Islet precursor cell (in vitro differentiated cells): ENCODE measurements at regions not wholly inside any gene's neighbourhood (a gene's known extent, or its start where the extent isn't known, plus 50 kb on each side); places are given as distances from the start of the nearest gene placed in this dataset.
A peak's percentile ranks its signal among the peaks of the same experiment; 100 is the strongest.
"Not testable (repeated sequence)": the region's sequence is repeated elsewhere in the genome, so short reads cannot be mapped to it uniquely, and the experiment has no call there.

Experiments
- DNase-seq: peaks from one replicate; pipeline ENCODE4 v3.0.0-alpha.2; 2018

DNA sequence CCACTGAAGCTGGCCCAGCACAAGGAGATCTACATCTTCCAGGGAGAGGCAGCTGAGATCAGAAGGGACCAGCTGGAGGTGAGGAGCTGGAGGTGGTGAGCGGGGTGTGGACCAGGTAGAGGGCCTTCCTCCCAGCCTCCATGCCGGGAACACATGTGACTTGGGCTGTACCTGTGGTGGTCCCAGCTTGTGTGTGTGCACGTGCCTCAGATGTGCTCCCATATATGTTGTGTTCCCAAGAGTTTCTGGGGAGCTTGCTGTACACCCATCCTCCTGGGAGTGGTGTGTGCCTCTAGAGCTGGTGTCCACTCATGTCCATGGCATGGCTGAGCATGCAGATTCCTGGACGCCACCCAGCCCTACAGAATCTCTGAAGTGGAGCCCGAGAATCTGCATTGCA lies 183.7 kb upstream of the AKAP13 start:
- DNase-seq, result not testable (repeated sequence)

DNA sequence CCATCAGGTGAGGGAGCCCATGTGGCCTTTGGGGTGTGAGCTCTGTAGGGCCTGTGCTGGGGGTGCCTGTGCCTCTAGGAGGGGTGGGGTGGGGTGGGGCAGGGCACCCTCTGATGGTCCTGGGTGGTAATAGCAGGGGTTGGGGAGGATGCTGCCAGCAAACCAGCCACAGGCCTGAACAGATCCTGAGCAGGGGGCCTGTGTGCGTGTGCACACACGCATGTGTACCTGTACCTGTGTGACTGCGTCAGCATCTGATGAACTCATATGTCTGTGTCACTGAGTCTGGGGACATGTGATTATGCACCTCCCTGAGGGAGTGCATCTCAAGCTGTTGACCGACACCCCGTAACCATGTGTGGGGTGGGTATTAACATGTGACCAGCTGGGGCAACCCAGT lies 182.8 kb upstream of the AKAP13 start:
- not testable (repeated sequence) for DNase-seq

DNA sequence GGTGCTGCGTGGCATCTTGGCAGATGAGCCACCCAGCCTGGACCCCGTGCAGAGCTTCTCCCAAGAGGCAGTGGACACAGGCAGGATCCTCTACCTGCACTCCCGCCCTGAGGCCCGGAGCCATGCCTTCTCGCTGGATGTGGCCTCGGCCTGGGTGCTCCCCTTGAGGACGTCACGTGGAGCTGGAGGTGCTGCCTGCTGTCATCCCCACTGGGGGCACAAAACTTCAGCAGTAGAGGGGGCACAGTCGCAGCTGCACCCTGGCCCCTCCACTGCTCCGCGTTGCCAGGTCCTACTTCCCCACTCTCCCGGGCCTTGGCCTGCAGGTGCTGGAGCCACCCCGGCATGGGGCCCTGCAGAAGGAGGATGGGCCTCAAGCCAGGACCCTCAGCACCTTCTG lies 182.0 kb upstream of the AKAP13 start:
- not testable (repeated sequence) for DNase-seq

DNA sequence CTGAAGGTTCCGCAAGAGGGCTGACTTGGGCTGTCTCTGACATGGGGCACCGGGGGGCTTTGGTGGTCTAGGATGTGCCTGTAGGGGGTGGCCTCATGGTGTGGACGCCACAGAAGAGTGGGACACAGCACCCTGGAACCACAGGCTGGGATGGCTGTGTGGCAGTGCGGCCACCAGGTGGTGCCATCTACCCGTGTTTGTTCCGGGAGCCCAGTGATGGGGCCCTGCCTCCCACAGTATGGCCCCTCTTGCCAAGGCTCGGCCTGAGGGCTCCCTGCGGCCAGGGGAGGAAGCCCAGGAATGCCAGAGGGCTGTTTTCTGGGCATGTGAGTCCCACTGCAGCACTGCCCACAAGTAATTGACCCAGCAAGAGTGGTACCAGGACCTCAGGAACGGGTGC lies 180.2 kb upstream of the AKAP13 start:
- not testable (repeated sequence) for DNase-seq

DNA sequence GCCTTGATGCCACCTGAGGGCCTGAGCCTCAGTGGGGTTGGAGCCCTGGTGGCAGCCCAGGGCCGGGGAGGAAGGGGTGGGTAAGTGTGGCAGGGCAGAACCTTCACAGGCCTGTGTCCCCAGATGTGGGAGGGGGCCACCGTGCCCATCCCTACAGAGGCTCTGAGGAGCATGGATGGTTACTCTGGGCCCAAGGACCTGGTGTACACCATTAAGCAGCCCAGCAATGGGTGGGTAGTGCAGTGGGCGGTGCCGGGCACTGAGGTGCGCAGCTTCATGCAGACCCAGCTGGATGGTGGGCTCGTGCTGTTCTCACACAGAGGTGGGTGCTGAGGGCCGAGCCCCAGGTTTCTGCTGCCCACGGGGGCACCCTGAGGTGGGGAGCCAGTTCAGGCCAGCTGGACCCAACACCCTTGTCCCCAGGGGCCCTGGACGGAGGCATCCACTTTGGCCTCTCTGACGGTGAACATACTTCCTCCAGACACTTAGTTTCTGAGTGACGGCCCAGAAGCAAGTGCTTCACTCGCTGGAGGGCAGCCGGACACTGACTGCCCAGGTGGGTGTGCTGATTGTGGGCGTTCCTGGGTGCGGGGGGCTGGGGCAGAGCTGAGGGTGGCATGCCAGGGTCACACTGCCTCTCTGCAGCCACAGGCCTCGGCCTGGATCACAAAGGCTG lies 179.1 kb upstream of the AKAP13 start:
- not testable (repeated sequence) for DNase-seq

DNA sequence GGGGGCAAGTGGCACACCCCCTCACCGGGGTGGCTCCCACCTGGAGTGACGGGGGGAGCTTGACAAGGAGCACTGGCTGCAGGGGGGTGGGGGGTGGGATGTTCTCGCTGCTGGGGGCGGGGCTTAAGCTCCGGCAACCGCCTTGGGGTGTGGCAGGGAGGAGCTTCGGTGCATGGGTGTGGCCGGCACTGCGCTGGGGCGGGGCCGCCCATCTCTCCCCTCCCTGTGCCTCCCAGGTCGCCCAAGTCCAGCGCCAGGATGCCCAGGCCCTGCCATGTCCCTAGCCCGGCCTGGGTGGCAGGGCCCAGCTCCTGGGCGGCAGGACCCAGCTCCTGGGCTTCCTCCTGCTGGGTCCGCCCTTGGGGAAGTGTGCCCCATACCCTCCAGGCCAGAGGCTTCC lies 175.9 kb upstream of the AKAP13 start:
- not testable (repeated sequence) for DNase-seq

DNA sequence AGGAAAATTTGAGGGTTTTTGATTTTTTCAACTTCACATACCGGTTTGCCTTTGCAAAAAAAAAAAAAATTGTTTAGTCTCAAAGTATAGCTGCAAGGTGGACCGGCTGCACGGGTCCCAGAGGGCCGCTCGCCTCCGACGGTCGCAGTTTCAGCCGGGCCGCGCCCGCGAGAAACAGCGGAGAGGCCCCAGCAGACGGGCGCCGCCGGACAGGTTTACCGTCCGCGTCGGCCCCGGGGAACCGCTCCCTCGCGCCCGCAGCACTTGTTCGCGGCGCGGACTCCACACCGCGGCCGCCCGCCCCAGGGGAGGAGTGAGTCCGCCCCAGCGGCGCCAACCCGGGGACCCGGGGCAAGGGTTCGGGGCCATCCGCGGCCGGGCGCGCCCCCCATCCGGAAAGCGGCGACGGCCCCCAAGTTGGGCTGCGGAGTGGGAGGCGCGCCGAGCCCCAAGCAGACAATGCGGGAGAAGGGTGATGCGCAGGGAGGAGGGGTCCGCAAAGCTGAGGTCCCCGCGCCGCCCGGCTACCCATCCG lies 146.5 kb upstream of the AKAP13 start:
- DNase-seq, result not testable (repeated sequence)

DNA sequence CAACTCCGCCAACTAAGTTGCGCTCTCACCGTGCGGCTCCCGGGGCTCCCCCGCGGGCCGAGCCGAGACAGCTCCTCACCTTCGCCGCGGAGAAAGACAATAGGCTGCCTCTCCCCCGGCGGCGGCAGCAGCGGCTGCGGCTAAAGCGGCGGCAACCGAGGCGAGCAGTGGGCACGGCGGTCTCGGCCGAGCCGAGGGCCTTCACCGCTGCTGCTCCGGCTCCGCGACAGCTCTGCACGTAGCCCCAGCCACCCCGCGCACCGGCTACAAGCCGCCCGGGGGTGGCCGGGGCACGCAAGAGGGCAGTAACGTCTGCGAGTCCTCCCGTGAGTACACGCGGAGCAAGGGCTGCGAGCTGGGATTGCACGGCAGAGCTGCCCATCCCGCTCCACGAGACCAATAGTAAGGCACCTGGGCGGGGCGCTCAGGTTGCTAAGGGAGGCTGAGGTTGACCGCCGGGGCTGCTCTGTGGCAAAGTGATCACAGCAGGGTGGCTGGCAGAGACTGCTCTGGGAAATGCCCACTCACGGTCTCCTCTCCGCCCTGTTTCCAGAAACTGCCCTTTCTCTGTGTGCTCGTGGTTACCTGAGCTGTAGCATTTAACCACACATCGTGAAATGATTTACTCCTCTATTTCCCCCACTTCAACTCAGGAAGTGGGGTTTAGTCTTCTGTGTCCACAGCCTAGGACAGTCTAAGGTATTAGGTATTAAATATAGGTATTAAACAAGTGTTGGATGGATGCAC lies 145.8 kb upstream of the AKAP13 start:
- DNase-seq, result not testable (repeated sequence)

DNA sequence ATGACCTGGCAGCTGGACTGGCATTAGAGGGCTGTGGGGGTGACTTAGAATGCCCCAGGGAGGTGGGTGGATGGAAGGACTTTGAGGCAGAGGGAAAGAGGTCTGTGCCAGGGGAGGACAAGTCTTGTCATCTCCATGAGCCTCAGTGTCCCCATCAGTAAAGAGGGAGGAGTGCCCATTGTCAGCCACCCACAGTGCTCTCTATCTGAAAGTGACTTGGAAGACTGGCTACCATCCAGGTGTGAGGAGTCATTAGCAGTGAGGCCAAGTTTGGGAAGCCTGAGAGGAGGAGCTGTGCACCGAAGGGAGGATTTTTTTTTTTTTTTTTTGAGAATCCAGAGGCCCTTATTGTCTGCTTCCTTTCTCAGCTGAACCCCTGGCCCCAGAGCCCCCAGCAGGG lies 136.3 kb upstream of the AKAP13 start:
- not testable (repeated sequence) for DNase-seq

DNA sequence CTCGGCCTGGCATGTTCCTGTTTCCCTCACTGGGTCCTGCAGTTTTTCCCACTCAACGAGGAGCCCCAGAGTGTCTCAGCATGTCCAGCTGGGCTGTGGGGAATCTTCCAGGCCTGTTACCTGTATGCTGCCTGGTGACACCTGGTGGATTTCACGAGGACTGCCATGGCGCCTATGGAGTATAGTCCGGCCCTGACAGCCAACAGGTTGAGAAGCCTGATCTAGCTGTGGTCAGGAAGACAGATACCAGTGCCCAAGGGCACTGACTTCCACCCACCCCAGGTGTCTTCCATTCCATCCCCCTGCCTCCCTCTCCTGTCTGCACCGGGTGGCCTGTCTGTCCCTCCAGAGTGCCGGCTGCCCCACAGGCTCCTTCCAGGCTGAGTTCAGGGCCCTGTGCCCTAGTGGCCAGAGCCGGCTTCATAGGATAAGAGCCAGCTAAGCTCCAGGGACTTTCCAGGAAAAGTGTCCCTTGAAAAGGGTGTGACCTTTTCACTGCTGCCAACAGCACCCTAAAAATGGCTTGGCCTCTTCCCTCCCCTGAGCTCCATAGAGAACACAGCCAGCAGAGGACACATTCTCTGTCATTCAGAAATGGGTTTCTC lies 129.4 kb upstream of the AKAP13 start:
- peak; percentile 84 for DNase-seq

DNA sequence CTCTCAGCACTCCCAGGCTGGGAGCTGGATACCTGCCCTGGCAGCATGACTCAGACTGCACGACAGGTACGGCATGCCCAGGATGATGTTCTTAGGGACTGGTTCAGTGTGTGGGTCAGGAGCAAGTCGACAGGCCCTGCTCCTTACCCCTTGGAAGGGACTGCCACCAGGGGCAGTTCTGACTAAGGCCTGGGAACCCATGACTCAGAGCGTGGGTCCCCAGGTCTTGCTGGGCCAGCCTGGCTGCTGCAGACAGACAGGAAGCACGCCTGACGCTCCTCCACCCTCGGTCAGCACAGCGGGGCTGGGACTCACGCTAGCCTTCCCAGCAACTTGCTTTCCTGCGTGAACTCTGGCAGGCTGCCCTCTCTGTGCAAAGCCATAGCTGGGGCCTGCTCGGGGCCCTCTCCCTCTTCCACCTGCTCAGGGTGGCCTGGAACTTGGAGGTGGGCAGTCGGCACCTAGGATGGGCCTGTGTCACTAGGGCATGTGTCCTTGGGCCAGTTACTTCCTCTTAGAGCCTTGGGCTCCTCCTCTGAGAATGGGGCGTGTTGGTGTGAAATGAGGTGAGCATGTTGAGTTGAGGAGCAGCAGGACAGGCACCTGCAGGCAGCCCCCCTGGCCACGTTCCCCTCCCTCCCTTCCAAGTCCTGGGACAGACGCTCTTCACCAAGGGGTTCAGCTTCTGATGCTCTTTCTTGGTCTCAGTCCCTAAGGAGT lies 127.0 kb upstream of the AKAP13 start:
- DNase-seq, result peak; percentile 64

DNA sequence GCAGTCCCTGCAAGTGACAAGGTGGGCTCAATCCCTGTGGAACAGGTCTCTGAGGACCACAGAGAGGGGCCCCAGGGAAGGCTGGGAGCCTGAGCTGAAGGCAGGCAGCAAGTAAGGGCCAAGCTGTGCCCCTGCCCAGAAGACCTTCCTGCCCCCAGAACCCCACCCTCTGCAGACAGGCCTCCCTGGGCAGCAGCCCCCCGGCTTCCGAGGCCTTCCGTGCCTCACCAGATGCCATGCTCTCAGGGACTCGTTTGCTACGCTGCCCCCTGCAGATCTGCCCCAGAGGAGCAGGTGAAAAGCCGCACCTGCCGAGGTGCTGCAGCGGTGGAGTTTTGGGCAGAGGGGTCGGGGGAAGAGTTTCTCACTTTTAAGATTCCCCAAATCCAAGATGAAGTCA lies 125.4 kb upstream of the AKAP13 start:
- peak; percentile 22 for DNase-seq

DNA sequence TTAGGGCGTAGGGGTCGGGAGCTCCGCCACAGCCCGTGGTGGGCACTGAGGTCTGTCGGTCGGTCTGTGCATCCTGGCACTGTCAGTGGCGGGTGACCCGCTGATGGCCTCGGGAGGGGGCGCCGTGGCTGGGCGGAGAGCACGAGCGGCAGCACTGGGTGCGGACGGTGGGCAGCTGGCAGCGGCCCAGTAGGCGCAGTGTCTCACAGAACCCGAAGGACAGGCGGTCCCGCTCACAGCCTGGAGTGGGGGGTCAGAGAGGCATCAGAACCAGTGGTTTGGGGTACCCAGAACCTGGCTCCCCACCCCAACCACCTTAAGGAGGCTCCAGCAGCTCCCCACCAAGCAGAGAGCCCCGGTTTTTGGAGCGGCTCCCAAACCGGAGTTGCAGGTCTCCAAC lies 124.9 kb upstream of the AKAP13 start:
- DNase-seq, result peak; percentile 29

DNA sequence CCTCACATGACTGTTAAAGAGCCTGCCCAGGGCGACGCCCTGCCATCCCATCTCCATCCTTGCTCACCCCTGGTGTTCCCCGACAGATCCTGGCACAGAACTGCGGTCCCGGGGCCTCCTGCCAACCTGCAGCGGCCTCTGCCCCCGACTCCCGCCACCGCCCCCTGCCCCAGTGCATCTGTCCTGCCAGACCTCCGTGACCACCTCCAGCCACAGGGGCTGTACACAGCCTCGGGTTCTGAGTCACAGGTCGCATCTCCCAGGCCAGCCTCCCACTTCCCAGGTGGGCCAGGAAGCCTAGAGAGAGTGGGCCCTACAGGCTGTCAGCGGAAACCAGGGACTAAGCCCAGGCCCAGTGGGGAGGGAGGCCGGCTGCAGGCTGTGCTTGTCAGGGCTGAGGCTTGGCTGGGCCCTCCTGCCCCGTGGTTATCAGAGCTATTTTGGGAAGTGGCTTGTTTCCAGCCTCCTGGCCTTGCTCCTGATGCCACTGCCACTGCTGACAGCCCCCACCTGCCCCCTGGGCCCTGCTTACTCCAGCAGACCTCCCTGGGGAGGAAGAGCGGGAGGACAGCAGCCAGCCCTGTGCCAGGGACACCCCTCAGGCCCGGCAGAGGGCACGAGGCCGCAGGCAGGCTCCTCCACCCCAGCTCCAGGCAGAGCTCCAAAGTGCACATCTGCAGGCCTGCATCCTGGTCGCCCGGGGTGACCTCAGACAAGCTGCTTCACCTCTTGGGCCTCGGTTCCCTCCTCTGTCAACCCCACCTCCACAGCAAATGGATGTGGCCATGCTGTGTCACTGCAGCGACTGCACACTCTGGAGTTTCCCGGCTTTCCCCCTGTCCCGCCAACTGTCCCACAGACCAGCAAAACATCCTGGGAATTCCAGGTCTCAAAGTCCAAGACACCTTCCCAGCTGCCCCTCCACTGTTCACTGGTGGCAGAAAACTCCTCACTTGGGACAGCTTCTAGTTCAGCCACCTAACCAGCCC lies 124.1 kb upstream of the AKAP13 start:
- DNase-seq, result peak; percentile 70

DNA sequence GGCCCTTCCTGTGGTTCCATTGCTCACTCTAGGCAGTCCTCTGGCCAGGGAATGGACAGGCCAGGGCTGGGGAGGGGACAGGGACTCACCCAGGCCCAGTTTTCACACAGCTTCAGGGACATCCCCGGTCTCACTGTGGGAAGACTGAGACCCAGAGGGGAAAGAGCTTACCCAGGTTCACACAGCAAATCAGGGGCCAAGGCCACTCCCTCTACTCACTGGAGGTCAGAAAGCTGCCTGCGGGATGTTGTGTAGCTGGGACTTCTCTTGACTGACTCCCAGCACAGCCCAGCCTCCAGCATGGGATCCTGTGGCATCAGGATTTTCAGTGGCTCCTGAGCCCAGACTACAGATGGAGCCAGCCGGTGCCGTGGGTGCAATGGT lies 122.3 kb upstream of the AKAP13 start:
- DNase-seq, result peak; percentile 53

DNA sequence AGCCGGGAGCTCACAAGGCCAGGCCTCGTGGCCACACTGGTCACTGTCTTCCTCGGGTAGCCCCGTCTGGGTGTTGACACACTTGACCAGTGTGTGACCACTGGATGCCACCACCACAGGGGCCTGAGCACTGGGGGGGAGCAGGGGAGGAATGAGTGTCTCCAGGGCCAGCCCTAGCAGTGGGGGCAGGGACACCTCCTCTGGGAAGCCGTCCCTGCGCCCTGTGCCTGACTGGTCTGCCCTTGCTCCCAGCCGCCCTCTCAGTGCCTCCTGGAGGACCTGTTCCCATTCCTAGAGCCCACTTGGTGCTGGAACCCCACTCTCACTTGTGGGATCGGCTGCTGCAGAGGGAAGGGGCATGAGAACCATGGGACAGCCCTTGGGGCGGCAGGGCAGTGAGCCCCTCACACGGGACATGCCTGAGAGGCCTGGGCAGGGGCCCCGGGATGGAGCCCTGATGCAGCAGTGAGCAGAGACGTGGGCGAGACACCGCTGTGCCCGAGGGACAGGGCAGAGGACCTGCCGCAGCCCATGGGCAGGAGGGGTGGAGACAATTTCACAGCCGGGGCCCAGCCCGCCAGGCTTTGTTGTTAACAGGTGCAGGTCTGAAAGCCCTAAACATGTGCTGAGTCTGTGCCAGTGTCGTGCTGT lies 121.7 kb upstream of the AKAP13 start:
- peak; percentile 48 for DNase-seq

DNA sequence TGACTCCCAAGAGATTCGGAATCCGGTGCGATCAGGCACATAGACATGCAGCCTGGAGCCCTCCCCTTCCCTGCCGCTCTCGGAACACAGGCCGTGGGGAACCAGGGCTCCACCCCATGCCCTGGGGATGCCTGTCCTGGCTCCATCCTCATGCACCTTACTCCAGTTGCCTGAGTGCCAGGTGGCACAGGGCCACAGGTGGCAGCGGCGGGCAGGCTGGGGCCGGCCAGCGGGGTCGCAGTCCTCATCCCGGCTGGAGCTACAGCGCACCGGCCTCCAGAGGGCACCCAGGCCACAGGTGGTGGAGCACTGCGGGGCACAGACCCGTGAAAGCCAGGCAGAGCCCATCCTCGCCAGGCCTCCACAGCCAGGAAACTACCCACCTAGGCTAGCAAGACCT lies 119.9 kb upstream of the AKAP13 start:
- DNase-seq, result not testable (repeated sequence)

DNA sequence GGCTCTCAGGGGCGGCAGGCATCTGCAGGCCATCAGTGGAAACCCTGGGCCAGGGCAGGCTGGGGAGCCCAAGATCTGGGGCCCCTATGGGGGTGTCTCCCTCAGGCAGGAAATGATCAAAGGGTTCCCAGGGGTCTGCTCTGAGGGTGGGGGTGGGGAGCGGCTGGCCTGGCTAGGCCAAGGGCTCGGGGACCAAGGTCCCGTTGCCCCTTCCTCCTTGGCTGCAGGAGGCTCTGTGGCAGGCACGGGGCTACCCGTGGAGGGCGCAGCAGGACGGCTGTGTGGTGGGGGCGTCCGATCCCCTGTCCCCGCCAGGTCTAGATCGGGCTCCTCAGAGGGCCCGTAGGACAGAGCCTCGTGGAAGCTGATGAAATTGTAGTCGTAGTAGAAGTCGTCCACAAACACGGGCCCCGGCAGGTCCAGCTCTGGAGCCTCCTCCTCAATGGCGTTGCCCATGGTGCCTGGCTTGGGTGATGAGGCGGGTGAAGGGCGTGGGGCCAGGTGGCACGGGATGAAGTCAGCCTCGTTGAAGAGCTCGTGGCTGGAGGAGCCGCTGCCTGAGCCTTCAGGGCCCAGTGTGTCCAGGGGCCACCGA lies 117.8 kb upstream of the AKAP13 start:
- not testable (repeated sequence) for DNase-seq

DNA sequence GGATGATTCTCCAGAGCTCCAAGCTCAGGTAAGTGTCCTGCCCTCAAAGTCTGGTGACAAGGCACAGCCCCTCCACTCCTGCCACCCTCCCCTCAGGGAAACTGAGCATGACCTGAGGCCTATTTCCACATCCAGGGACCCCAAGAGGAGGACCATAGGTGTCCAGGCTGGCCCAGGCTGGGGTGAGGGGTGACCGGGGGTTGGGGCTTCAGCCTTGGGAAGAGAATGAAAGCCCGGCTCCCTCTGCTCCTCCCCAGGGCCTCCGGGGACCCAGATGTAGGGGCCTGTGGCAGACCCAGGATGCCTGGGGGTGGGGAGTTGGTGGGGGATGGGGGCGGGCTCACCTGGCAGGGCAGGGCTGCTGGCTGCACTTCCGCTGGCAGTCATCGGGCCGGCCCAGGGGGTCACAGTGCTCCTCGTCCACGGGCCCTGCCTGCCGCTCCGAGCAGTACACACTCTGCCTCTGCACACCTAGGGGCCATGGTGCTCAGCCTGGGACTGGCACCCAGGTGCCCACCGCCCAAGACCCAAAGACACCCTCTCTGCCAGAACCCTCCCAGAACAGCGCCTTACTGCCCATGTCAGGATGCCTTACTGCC lies 116.5 kb upstream of the AKAP13 start:
- not testable (repeated sequence) for DNase-seq

DNA sequence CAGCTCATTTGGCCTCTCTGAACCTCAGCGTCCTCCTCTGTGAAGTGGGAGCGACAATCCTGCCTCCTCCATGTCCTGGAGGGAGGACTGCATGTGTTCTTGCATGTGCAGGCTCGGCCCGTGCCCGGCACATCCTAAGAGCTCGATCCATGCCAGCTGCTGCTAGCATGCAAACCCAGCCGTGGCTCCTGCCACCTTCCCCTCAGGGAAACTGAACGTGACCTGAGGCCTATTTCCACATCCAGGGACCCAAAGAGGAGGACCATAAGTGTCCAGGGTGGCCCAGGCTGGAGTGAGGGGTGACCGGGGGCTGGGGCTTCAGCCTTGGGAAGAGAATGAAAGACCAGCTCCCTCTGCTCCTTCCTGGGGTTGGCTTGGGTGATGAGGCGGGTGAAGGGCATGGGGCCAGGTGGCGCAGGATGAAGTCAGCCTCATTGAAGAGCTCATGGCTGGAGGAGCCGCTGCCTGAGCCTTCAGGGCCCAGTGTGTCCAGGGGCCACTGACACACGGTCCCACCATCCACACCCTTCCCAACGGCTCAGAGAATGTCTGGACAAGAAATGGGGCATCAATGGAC lies 115.7 kb upstream of the AKAP13 start:
- DNase-seq, result not testable (repeated sequence)
